GM19452 (cell line): ENCODE measurements at regions not wholly inside any gene's neighbourhood (a gene's known extent, or its start where the extent isn't known, plus 50 kb on each side); places are given as distances from the start of the nearest gene placed in this dataset.
"Not testable (repeated sequence)": the region's sequence is repeated elsewhere in the genome, so short reads cannot be mapped to it uniquely, and the experiment has no call there.

Experiments used
- ATAC-seq: cut with Tn5 transposase; IDR thresholded peaks from one replicate; pipeline ENCODE4 v1.9.1; 2021; ENCODE audit not compliant: unreplicated experiment

DNA sequence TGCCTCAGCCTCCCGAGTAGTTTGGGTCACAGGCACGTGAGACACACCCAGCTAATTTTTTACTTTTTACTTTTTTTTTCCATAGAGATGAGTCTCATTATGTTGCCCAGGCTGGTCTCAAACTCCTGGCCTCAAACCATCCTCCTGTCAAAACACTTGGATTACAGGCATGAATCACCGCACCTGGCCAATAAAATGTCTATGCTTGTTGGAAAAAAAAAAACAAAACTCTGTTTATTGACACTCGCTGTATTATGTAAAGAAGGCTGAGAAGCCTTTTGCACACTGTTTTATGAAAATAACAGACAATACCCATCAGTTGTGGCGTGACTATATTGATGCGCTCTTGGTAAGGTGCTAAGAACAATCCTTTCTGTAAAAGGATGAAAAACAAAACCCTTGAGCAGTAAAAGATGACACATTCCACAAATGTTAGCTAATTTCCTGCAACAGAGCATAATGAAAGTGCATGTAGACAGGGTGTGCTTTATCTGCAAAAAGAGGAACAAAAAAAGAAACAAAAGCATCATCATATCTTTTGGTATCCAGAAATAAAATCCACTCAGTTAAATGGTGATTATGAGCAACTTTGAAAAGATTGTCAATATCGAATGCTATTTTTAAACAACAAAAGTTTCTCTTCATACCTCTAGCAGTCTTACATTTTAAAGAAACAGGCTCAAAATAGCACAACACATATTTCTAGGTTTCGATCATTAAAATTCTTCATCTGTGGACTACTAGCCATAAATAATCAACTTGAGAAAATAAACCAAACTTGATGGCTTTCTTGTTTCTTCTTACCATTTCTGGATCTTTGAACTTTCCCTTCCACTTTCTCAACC, 108.3 kb upstream of the PHACTR1 start:
- ATAC-seq, result peak; percentile 73

- peak; percentile 26 for ATAC-seq
Measured at GRCh38 chr6:12608874-12609273, 107.7 kb upstream of the PHACTR1 start.

- no peak for ATAC-seq
Measured at GRCh38 chr6:12609751-12610150, 106.8 kb upstream of the PHACTR1 start.

DNA sequence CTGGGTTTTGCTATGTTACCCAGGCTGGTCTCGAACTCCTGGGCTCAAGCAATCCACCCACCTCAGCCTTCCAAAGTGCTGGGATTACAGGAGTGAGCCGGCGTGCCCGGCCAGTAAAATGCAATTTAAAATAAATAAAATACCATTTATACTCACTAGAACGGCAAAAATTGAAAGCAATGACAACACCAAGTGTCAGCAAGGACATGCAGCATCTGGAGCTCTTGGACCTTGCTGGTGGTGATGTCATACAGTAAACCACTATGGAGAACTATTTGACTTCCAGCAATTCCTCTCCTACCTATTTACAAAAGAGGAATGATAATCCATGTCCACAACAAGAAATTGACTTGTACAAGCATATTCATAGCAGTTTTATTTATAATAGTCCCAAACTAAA, 105.7 kb upstream of the PHACTR1 start:
- no peak for ATAC-seq

DNA sequence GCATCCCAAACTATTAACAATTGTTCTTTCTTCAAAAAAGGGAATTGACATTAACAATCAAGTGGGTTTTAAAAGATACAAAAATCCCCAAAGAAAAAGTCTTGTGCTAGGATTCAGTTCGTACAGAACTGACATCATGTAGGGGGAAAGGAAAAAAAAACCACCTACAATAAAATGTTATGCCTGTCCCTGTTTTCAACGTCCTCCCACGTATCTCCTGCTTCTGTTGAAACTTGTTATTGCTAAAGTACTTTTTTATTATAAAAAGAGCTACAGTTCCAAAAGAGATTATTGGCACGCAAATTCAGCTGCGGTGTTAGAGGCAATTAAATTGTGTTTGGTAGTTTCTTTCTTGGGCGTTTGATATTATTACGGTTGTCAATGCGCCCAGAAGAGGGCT, 102.8 kb upstream of the PHACTR1 start:
- ATAC-seq, result no peak

DNA sequence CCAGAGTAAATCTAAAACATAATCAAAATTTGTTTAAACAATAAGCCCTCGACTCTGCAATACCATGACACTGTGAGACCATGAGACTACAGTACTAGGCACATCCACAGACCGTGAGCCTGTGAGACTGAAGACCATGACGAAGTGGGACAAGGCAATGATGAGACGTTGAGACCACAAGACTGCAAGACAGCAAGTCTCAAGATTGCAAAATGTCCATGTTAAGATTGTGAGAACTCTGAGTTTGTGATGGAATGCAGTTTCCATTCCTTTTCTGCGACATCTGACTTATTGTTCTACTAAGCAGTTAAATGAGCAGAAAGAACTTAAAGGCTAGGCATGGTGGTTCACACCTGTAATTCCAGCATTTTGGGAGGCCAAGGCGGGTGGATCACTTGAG, 102.1 kb upstream of the PHACTR1 start:
- ATAC-seq, result no peak

DNA sequence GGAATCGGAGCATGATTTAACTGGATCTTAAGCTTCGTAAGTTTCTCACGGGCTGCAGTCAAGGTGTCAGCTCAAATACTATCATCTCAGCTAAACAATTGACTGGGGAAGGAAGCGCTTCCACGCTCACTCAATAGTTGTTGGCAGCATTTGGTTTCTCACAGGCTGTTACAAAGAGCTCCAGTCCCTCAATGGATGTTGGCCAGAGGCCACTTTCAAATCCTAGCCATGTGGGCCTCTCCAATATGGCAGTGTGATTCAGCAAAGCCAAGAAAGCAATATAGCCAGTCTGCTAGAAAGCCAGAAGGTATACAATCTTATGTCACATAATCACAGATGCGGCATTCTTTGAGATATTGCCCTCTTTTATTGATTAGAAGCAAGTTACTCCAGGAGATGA, 98.3 kb upstream of the PHACTR1 start:
- ATAC-seq, result no peak

GRCh38 chr6:12621754-12622153, 94.8 kb upstream of the PHACTR1 start:
- no peak for ATAC-seq

GRCh38 chr6:12622566-12622965, 94.0 kb upstream of the PHACTR1 start:
- ATAC-seq, result no peak

DNA sequence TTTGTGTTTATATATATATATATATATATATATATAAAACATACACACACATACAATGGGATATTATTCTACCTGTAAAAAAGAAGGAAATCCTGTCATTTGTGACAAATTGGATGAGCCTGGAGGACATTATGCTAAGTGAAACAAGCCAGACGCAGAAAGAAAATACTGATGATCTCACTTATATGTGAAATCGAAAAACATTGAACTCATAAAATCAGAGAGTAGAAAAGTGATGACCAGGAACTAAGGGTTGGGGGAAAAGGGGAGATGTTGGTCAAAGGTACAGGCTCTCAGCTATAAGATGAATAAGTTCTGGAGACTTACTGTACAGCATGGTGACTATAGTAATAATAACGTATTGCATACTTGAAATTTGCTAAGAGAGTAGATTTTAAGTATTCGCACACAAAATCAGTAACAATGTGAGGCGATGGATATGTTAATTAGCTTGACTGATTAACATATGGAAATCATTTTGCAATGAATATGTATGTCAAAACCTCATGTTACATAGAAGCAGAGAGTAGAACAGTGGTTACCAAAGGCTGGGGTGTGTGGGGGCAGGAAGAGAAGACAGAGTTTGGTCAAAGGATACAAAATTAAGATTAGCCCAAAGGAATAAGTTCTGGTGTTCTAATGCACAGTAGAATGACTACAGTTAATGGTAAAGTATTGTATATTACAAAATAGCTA, 92.3 kb upstream of the PHACTR1 start:
- no peak for ATAC-seq

- ATAC-seq, result no peak
Measured at GRCh38 chr6:12627053-12627452, 89.5 kb upstream of the PHACTR1 start.

DNA sequence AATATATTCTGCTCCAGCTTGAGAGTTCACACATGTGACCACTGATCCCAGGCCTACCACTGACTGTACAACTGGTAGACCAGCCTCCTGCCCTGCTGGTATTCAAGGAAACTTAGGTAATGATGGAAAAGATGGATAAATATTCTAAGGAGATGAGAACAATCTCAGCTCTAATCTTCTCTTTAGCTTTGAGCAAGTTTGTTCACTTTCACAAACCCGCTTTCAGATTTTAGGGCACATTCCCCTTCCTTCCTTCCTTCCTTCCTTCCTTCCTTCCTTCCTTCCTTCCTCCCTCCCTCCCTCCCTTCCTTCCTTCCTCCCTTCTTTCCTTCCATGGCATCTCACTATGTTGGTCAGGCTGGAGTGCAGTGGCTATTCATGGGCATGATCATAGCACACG, 88.2 kb upstream of the PHACTR1 start:
- no peak for ATAC-seq

DNA sequence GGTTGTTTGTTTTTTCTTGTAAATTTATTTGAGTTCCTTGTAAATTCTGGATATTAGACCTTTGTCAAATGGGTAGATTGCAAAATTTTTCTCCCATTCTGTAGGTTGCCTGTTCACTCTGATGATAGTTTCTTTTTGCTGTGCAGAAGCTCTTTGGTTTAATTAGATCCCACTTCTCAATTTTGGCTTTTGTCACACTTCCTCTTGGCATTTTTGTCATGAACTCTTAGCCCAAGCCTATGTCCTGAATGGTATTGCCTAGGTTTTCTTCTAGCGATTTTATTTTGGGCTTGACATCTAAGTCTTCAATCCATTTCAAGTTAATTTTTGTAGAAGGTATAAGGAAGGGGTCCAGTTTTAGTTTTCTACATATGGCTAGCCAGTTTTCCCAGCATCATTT, 82.8 kb upstream of the PHACTR1 start:
- not testable (repeated sequence) for ATAC-seq

DNA sequence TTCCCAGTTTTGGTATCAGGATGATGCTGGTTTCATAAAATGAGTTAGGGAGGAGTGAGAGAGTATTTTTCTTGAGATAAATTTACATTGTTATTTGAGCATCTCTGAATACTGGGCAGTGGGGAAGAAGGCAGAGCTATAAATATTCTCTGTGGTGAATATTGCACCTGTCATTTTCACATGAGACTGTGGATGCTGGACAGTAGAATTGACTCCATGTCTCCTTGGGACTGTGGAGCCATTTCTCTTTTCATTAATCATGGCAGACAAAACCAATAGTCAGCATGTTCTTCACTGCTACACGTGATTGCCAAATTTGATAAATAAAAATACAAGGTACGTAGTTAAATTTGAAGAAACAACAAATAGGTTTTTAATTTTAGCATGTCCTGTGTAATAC, 81.2 kb upstream of the PHACTR1 start:
- ATAC-seq, result no peak

GRCh38 chr6:12635813-12636212, 80.8 kb upstream of the PHACTR1 start:
- ATAC-seq, result no peak

DNA sequence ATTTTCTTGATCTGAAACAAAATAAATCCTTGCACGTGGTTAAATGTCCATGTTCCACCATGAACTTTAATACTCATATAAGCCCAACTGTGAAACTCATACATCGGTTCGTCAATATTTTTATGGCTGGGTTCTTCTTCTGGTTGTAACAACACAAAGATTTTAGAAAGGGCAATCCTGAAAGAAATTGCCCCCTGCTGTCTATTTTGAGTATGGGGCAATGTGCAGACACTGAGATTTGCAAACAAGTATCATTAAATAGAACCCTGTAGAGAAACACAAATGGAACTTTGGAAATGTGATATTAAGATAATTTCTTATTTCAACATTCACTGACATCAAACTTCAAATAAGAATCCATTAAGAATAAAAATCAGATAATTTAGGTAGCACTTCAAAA, 80.2 kb upstream of the PHACTR1 start:
- no peak for ATAC-seq

GRCh38 chr6:12637960-12638641, 78.5 kb upstream of the PHACTR1 start:
- ATAC-seq, result no peak

GRCh38 chr6:12640438-12640837, 76.1 kb upstream of the PHACTR1 start:
- ATAC-seq, result no peak

DNA sequence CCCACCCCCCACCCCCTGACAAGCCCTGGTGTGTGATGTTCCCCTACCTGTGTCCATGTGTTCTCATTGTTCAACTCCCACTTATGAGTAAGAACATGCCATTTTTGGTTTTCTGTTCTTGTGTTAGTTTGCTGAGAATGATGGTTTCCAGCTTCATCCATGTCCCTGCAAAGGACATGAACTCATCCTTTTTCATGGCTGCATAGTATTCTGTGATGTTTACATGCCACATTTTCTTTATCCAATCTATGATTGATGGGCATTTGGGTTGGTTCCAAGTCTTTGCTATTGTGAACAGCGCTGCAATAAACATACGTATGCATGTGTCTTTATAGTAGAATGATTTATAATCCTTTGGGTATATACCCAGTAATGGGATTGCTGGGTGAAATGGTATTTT, 74.8 kb upstream of the PHACTR1 start:
- not testable (repeated sequence) for ATAC-seq

DNA sequence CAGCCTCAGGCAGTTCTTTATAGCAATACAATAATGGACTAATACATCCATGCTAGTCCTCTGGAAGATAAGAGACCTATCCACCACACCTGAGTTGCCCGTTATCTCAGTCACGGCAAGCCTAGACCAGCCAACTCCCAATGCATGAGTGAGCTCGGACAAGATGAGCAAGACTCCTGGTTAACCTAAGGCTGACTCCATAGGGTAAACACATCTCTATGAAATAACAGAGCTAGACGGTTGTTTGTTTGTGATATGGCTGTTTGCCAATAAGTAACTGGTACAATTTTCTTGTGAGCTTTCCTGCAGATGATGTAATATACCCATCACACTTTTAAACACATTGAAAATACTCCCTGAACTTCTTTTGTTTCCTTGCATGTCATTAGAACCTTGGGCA, 70.6 kb upstream of the PHACTR1 start:
- no peak for ATAC-seq

DNA sequence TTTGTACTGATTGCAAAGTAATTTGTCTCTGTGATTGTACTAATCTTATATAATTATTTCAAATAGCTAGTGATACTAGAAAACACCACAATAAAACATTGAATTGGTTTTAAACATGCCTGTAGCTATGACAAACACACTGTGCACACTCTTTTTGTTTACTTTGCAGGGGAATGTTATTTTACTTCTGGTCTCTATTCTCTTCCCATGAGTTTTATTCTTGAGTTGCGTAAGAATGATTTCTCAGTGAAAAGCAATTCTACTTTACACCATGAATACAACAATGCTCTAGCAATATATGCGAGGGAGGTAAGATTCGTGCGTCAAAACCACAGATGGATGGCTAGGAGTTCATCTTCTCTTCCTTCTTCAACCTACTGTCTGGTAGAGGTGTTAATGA, 68.4 kb upstream of the PHACTR1 start:
- no peak for ATAC-seq

- no peak for ATAC-seq
Measured at GRCh38 chr6:12649325-12649724, 67.2 kb upstream of the PHACTR1 start.
